Suppressor macrophage treated with lipopolysaccharide for 4 hours (primary cell): ENCODE measurements at regions not wholly inside any gene's neighbourhood (a gene's known extent, or its start where the extent isn't known, plus 50 kb on each side); places are given as distances from the start of the nearest gene placed in this dataset.
A peak's percentile ranks its signal among the peaks of the same experiment; 100 is the strongest.
"Not testable (repeated sequence)": the region's sequence is repeated elsewhere in the genome, so short reads cannot be mapped to it uniquely, and the experiment has no call there.

Source experiments
- DNase-seq: peaks from one replicate; pipeline ENCODE4 v3.0.0-alpha.2; 2020

DNA sequence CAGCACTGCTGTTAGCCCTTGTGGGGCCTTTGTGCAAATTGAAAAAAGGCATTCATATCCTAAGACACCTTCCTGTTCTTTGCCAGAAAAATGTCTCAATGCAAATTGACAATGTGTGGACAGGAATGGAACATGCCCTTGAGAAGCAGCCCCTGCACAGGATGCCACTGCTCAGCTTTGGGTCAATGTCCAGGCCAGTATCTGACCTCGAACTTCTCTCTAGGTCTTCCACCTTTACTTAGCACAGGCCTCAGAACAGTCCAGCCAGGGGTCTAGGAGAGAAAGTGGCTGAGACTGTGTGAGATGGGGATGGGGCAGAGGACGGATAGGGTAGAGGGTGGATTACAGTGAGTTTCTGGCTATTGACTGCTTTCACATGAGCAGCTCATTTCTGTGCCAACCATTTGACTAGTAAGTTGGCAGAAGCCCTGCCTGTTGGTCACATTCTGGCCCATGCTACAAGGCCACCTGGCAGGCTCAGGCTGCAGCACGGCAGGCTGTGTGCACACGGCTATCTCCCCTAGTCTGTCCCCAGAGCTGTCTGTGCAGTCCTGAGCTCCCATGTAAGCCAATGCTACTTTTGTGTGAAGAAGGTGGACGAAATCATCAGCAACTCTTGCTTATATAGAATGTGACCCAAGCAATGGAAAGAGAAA, 254.5 kb upstream of the PLGLB1 start:
- DNase-seq, result not testable (repeated sequence)

DNA sequence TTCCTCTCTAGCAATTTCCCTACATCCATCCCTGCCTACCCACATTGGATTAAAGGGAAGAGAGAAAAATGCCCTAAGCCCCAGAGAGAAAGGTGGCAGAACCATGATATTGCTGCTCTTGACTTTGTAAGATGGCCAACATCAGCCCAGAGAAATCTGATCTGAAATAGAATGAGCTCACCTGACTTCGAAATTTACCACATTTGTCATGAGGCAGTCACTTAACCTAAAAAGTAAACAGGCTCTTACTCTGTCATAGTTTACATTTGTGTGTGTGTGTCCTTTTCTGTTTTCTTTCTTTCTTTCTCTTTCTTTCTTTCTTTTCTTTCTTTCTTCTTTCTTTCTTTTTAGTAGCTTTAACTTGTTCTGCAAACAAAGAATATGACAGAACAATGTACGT, 255.0 kb upstream of the PLGLB1 start:
- DNase-seq, result not testable (repeated sequence)

- not testable (repeated sequence) for DNase-seq
These were observed 256.1 kb upstream of the PLGLB1 start for GRCh38 chr2:87277734-87278133.

- not testable (repeated sequence) for DNase-seq
These were observed 259.1 kb upstream of the PLGLB1 start for GRCh38 chr2:87280596-87281355.

DNA sequence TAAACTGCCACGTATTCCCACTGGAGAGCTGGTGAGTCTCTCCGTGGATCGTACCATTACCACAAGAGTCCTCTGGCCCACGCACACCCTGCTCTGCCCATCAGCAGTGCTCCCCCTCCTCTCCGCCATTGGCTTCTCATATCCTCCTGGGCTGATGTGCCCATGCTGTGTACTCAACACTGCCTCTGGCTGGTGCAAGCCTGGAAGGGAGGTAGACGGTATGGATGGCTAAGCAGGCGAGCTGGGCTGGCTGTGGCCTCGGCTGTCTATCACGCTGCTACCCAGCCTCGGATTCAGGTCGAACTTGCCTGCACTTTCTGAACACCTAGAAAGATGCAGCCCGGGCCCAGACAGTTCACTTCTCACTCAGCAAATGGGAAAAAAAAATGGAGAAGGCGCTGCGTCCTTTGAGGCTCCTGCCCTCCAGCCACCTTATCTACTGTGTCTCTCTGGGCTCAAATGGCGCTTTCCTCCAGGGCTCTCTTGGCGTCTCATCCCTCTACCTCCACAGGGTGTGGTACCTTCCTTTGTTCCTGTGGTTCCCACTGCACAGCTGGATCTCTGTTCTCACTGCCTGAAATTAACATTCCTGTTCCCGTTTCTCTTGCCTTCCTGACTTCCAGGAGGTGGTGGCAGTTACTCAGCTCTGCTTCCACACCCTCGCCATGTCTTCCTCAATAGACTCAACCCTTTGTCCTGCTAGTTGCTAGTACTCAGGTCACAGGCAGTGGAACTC, 262.3 kb upstream of the PLGLB1 start:
- not testable (repeated sequence) for DNase-seq

- not testable (repeated sequence) for DNase-seq
These were observed 262.8 kb upstream of the PLGLB1 start for GRCh38 chr2:87284471-87284772.

DNA sequence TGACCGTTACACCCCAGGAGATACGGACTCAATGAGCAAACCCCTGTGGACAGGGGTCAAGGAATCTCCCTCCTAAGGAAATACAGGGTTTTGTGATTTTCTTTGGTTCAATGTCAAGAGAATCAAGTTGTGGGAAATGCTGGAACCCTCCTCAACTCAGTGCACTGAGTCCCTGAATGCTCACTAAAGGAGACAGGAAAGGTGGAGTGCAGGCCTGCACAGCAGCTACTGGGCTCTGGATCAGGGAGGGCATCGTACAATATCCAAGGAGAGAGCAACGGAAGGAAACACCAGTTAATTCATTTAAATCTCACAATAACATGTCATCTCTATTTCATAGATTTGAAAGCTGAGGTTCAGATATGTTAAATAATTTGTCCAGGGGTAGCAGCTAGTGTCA, 263.5 kb upstream of the PLGLB1 start:
- not testable (repeated sequence) for DNase-seq

- not testable (repeated sequence) for DNase-seq
These were observed 269.1 kb upstream of the PLGLB1 start for GRCh38 chr2:87290566-87291307.

GRCh38 chr2:87291400-87292200, 270.0 kb upstream of the PLGLB1 start:
- peak; percentile 72 for DNase-seq

DNA sequence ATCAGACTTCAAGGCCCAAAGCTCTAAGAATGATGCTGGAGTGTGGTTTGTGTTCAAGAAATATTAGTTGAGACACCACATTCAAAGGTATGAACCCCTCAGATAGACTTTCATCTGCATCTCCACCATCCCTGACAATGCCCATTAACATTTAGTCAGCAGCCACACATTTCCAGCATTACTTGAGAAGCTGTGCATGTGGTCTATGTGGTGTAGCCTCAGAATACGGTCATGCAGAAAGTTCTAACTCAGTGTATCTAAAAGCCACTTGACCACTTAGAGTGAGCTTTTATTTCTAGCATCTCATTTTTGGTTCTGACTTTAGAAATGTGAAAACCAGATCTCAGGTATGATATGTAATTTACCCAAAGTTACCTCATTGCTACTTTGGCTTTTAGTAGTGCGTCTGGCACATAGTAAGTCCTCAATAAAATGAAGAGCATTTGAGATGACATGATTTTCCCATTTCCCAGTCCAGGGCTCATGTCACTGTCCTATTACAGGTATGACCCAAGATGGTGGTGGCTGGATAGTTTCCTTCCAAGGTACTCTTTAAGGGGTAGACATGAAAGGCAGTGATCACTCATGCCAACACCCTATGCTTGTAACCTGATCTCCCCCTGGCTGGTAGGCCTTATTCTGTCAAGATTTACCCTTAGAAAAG, 272.4 kb upstream of the PLGLB1 start:
- not testable (repeated sequence) for DNase-seq

- not testable (repeated sequence) for DNase-seq
These were observed 273.5 kb upstream of the PLGLB1 start for GRCh38 chr2:87295135-87295534.

DNA sequence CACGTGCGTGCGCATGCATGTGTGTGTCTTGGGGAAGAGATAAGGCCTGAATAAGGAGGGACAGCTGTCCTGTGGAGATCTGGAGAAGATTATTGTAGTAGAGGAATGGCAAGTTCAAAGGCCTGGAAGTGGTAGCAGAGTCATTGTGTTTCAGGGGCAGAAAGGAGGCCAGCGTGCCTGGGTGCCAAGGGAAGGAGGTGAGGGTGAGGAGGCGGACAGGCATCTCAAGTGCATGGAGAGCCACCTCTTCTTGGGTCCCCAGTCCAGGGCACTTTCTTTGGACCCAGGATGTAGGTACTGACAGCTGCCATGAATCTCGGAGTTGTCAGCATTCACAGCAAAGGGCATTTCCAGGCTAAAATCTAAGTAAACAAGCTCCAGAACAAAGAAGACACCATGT, 279.7 kb upstream of the PLGLB1 start:
- not testable (repeated sequence) for DNase-seq

DNA sequence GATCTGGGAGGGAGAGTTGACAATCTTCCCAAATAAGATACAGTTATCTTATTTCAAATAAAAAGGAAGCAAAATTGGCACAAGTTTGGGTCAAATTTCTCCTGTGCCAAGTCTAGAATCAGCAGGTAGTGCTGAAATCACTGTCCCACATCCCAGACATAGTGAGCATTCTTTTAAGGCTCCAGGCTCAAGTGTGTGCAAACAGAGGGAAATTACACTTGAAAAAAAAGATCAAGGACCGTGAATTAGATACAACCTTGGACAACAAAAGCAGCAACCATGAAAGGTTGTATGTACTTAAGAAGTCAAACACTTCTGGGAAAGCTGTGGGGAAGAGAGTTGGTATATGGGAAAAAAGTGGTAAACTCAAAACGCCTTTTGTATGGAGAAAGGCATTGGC, 280.2 kb upstream of the PLGLB1 start:
- not testable (repeated sequence) for DNase-seq

DNA sequence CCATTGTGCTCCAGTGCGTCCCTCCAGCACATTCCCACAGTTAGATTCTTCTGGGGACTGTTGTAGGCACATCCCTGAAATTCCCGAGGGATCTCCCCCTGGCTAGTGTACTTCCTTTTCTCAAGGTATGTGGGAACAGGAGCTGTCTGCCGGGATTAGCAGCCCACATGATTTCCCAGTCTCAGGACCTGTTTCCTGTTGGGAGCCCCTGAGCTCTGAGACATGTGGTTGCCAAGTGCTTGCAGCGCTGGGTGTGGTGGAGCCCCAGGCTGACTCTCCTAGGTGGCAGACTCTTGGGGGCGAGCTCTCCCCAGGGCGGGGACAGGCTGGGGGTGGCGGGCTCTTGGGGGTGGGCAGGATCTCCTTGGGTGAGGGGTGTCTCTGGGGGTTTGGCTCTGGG, 287.0 kb upstream of the PLGLB1 start:
- DNase-seq, result not testable (repeated sequence)

GRCh38 chr2:87309785-87310184, 288.1 kb upstream of the PLGLB1 start:
- DNase-seq, result not testable (repeated sequence)

GRCh38 chr2:87311896-87312441, 290.3 kb upstream of the PLGLB1 start:
- DNase-seq, result not testable (repeated sequence)

DNA sequence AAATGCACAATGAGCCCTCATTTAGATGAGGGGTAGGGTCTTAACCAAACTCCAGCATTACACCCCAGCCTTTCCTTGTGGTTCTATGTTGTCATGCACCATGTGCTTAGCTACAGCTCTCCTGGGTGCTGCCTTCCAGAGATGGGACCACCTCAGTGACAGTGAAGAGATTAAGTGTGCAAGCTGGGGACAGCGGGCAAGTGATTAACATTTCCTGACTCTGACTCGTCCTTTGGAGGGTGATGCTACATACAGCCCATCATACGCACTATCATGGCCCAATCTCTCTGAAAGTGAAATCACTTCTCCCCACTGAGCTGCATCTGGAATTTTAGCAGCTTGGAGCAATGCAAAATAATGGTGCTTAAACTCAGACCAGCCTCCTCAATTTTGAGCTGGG, 293.0 kb upstream of the PLGLB1 start:
- DNase-seq, result peak; percentile 14

- not testable (repeated sequence) for DNase-seq
These were observed 293.7 kb upstream of the PLGLB1 start for GRCh38 chr2:87315183-87315902.

- not testable (repeated sequence) for DNase-seq
These were observed 295.5 kb upstream of the PLGLB1 start for GRCh38 chr2:87317193-87317592.

DNA sequence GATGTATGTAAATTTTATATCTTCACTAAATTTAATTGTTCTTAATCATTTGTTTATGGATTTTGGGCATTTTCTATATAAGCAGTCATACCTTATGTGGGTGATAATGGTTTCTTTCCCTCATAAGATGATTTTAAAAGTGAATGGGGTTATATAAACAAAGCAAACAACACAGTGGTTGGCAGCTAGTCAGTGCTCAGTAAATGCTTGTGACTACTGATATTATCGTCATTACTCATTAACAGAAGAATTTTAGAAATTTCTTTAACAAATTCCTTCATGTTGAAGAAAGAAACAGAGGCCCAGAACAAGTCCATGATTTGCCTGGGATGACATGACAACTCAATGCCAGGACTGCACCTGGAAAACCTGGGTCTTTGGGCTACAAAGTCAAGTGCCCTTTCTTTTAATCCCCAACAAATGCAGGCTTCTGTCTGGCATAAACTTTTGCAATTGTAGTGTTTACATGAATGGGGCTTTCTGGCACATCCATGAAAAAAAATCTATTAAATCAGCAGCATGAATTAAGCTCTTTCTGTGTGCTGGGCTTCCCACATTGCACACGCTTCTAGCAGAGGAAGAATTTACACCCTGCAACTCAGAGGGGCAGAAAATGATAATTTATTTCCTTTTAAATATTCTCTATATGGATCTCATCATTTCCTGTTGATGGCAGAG, 297.3 kb upstream of the PLGLB1 start:
- not testable (repeated sequence) for DNase-seq
